ENCODE measurements at regions not wholly inside any gene's neighbourhood (a gene's known extent, or its start where the extent isn't known, plus 50 kb on each side); places are given as distances from the start of the nearest gene placed in this dataset.

GRCh38 chr12:73699318-73699717 lies 838.3 kb upstream of the ATXN7L3B start:
- Histone ChIP-seq H3K4me1 (replicated peaks in 1 of 4; ENCODE audit: control insufficient read depth in 3 of 4, insufficient read depth in 4 of 4, low read length in 3 of 4) (no peaks in the 10 kb centered on the region), H2AFZ (ENCODE audit: low read length) (no peak overlapping the region), H4K8ac (ENCODE audit: extremely low read depth, insufficient read depth, low read length) (no peak overlapping the region), H2BK5ac (ENCODE audit: low read depth, low read length) (no peak overlapping the region), H3K36me3 (ENCODE audit: control insufficient read depth in 2 of 4, insufficient read depth in 4 of 4, low read length in 3 of 4) (no peaks in the 10 kb centered on the region), H2BK15ac (ENCODE audit: low read length) (no peak overlapping the region), H4K91ac (replicated peaks; ENCODE audit: insufficient read length, low read length) (no peak overlapping the region), H3K4me3 (ENCODE audit: extremely low read depth in 1 of 4, insufficient read depth in 2 of 4, low read depth in 3 of 4, low read length in 4 of 4) (no peak overlapping the region), H3K56ac (replicated peaks; ENCODE audit: insufficient read length, low read depth, low read length) (no peak overlapping the region), H2AK5ac (ENCODE audit: low read depth, low read length) (no peak overlapping the region), H3K14ac (ENCODE audit: insufficient read length) (no peak overlapping the region), H3K4me2 (ENCODE audit: insufficient read depth in 1 of 2, low read depth in 2 of 2, low read length in 2 of 2) (no peak overlapping the region), H3K23me2 (ENCODE audit: low read depth, low read length) (no peaks in the 10 kb centered on the region; the same call in 1 of the 2 replicates), H3K9ac (replicated peaks in 1 of 4; ENCODE audit: extremely low read depth in 1 of 4, low read depth in 3 of 4, low read length in 3 of 4) (no peak overlapping the region), H3K27ac (ENCODE audit: low read depth, low read length) (no peak overlapping the region), H3K18ac (ENCODE audit: extremely low read depth, low read length) (no peak overlapping the region), H3K4ac (replicated peaks; ENCODE audit: insufficient read length, low read depth, low read length) (no peak overlapping the region), H3K27me3 (replicated peaks in 1 of 4; ENCODE audit: control insufficient read depth in 3 of 4, extremely low read depth in 1 of 4, insufficient read depth in 3 of 4, low read length in 3 of 4) (no peaks in the 10 kb centered on the region), H2BK120ac (replicated peaks; ENCODE audit: low read depth, low read length) (no peak overlapping the region), H2BK12ac (ENCODE audit: low read depth, low read length) (no peak overlapping the region), H3K79me2 (ENCODE audit: control insufficient read depth in 1 of 2, insufficient read depth in 2 of 2, low read length in 2 of 2) (no peaks in the 10 kb centered on the region), H3K9me3 (ENCODE audit: insufficient read depth in 2 of 2, low read depth in 1 of 2, low read length in 1 of 2) (no peaks in the 10 kb centered on the region), H4K20me1 (replicated peaks in 1 of 2; ENCODE audit: control insufficient read depth in 1 of 2, insufficient read depth in 2 of 2, low read length in 2 of 2) (no peaks in the 10 kb centered on the region), H3K79me1 (ENCODE audit: low read depth, low read length) (no peaks in the 10 kb centered on the region), H3K23ac (ENCODE audit: insufficient read length) (no peak overlapping the region), H2BK20ac (ENCODE audit: low read length) (no peak overlapping the region), H4K5ac (ENCODE audit: insufficient read length, low read depth, low read length) (no peak overlapping the region)
- DNase-seq (ENCODE audit: low read depth in 1 of 2, low spot score in 2 of 2), result no peak
- CTCF ChIA-PET (ENCODE audit: partially characterized antibody), result no interaction called here
- POLR2A ChIA-PET (ENCODE audit: partially characterized antibody), result no interaction called here
- FAIRE-seq, result no peak
- WGBS, 2 experiments (ENCODE audit: extremely low coverage in 1 of 2, insufficient coverage in 1 of 2, insufficient read length in 1 of 2, insufficient replicate concordance in 2 of 2, low coverage in 1 of 2, low lambda C conversion rate in 2 of 2, missing lambda C conversion rate in 1 of 2), result 88% methylated on average over 1 of the region's 1 CpG; no CpG with 5 or more reads in 1 of the 2 experiments
- TF ChIP-seq EP300 (IDR thresholded peaks at IDR 0.05; ENCODE audit: borderline replicate concordance in 1 of 2, low read depth in 2 of 2, low read length in 2 of 2) (no peak), TCF12 (IDR thresholded peaks at IDR 0.05; ENCODE audit: low read depth, low read length) (no peak), SP1 (IDR thresholded peaks at IDR 0.05; ENCODE audit: low read depth, low read length) (no peak), GABPA (IDR thresholded peaks at IDR 0.05; ENCODE audit: borderline replicate concordance, insufficient read depth, low read length) (no peak), SRF (IDR thresholded peaks at IDR 0.05; ENCODE audit: low read depth, low read length) (no peak), RXRA (IDR thresholded peaks at IDR 0.05; ENCODE audit: insufficient read depth, low read depth, low read length) (no peak), RAD21 (IDR thresholded peaks at IDR 0.05 in 1 of 2, conservative IDR thresholded peaks at IDR 0.05 in 1 of 2; ENCODE audit: low read depth in 2 of 2, low read length in 2 of 2) (no peak), ATF2 (IDR thresholded peaks at IDR 0.05; ENCODE audit: low read length) (no peak), ZNF274 (IDR thresholded peaks at IDR 0.05; ENCODE audit: borderline replicate concordance, extremely low read depth, low read length) (no peak), NRF1 (IDR thresholded peaks at IDR 0.05; ENCODE audit: low read depth, low read length) (no peak), SIRT6 (IDR thresholded peaks at IDR 0.05; ENCODE audit: low read length) (no peak), TBP (IDR thresholded peaks at IDR 0.05; ENCODE audit: low read depth, low read length) (no peak), RNF2 (IDR thresholded peaks at IDR 0.05; ENCODE audit: borderline replicate concordance, low read depth, low read length, missing control alignments, poor library complexity, severe bottlenecking) (no peak)

Data from H1 (cell line).